ENCODE measurements at regions not wholly inside any gene's neighbourhood (a gene's known extent, or its start where the extent isn't known, plus 50 kb on each side); places are given as distances from the start of the nearest gene placed in this dataset.
"Not testable (repeated sequence)": the region's sequence is repeated elsewhere in the genome, so short reads cannot be mapped to it uniquely, and the experiment has no call there.

DNA sequence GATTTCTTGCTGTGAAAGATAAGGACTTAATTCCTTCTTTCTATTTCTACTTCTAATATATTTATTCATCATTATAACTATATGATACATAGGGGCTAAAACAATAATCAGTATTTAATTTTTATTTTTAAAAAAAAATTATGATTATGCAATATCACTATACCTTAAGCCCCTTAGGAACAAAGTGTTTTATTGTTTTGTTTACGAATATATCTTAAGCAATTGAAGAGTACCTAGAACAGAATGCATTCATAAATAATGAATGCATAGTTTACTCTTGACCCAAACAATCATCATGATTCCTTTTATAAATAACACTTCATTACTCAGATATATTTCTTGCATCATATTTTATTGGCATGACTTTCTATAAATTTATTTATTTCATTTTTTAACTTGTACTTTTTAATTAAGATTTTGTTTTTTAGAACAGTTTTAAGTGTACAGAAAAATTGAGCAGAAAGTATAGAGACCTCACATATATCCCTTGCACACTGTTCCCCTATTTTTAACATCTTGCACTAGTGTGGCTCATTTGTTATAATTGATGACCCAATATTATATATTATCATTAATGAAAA, 339.9 kb upstream of the SPRY2 start:
- no peak for DNase-seq
- Histone ChIP-seq H3K36me3 (no peaks in the 10 kb centered on the region), H3K4me3 (no peak overlapping the region), H3K27me3 (no peaks in the 10 kb centered on the region), H3K9me3 (replicated peaks) (no peaks in the 10 kb centered on the region), H3K4me1 (no peaks in the 10 kb centered on the region), H3K27ac (no peak overlapping the region)

DNA sequence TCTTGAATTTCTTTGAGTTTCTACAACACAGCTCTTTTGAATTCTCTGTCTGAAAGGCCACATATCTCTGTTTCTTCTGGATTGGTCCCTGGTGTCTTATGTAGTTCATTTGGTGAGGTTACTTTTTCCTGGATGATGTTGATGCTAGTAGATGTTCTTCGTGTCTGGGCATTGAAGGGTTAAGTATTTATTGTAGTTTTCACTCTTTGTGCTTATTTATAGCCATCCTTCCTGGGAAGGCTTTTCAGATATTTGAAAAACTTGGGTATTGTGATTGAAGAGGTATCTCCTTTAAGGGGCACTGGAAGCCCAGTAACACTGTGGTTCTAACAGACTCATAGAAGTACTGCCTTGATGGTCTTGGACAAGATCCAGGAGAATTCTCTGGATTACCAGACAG, 338.5 kb upstream of the SPRY2 start:
- no peak overlapping the region for H3K27ac ChIP-seq
- H3K36me3 ChIP-seq, result no peaks in the 10 kb centered on the region
- no peaks in the 10 kb centered on the region for H3K4me1 ChIP-seq
- no peak for DNase-seq
- no peaks in the 10 kb centered on the region for H3K27me3 ChIP-seq
- no peaks in the 10 kb centered on the region for H3K9me3 ChIP-seq (replicated peaks)
- no peak overlapping the region for H3K4me3 ChIP-seq

DNA sequence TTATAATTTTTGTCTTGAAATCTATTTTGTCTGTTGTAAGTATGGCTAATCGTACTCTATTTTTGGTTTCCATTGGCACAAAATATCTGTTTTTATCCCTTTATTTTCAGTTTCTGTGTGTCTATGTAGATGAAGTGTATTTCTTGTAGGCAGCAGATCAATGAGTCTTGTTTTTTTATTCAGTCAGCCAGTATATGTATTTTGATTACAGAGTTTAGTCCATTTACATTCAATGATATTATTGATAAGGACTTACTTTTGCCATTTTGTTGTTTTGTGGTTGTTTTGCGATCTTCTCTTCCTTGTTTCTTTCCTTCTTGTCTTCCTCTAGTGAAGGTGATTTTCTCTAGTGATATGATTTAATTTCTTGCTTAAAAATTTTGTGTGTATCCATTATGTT, 336.3 kb upstream of the SPRY2 start:
- Histone ChIP-seq H3K36me3 (no peaks in the 10 kb centered on the region), H3K27ac (no peak overlapping the region), H3K4me3 (no peak overlapping the region), H3K4me1 (no peaks in the 10 kb centered on the region), H3K9me3 (replicated peaks) (peaks cover 9% of the 10 kb centered on the region; the same call in 1 of the 2 replicates), H3K27me3 (no peaks in the 10 kb centered on the region)
- no peak for DNase-seq

DNA sequence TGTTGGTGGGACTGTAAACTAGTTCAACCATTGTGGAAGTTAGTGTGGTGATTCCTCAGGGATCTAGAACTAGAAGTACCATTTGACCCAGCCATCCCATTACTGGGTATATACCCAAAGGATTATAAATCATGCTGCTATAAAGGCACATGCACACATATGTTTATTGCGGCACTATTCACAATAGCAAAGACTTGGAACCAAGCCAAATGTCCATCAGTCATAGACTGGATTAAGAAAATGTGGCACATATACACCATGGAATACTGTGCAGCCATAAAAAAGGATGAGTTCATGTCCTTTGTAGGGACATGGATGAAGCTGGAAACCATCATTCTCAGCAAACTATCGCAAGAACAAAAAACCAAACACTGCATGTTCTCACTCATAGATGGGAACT, 334.5 kb upstream of the SPRY2 start:
- not testable (repeated sequence) for H3K27me3 ChIP-seq, H3K4me1 ChIP-seq, H3K36me3 ChIP-seq, H3K4me3 ChIP-seq, H3K27ac ChIP-seq, DNase-seq
- H3K9me3 ChIP-seq (replicated peaks), result peaks cover 10% of the 10 kb centered on the region; the same call in 1 of the 2 replicates

DNA sequence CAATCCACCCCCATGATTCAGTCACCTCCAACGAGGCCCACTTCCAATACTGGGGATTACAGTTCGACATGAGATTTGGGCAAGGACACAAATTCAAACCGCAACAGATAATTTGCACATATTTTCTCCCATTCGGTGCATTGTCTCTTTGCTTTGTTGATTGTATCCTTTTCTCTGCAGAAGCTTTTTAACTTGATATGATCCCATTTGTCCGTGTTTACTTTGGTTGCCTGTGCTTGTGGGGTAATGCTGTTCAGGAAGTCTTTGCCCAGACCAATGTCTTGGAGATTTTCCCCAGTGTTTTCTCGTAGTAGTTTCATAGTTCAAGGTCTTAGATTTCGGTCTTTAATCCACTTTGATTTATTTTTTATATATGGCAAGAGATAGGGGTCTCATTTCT, 330.8 kb upstream of the SPRY2 start:
- H3K36me3 ChIP-seq, result no peaks in the 10 kb centered on the region
- H3K27me3 ChIP-seq, result no peaks in the 10 kb centered on the region
- no peak for DNase-seq
- no peak overlapping the region for H3K27ac ChIP-seq
- no peak overlapping the region for H3K4me3 ChIP-seq
- H3K9me3 ChIP-seq (replicated peaks), result peaks cover 10% of the 10 kb centered on the region; the same call in 1 of the 2 replicates
- H3K4me1 ChIP-seq, result no peaks in the 10 kb centered on the region

DNA sequence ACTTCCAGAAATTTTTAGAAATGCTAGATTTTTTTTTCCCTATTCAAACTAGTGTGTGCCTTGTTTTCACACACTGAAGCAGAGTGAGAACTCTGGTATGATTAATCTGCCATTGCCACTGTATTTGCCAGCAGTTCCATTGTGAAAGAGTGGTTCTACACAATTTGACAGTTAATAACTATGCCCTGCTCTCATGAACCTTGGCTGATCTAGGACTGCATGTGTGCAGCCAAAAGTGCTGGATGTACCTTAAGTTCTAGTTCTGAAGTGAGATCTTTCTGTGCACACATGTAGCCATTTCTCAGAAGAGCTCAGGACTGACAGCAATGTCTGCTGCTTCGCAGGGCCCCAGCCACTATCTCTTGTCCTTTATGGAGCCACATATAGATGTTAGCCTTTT, 328.2 kb upstream of the SPRY2 start:
- H3K4me1 ChIP-seq, result no peaks in the 10 kb centered on the region
- no peak overlapping the region for H3K4me3 ChIP-seq

DNA sequence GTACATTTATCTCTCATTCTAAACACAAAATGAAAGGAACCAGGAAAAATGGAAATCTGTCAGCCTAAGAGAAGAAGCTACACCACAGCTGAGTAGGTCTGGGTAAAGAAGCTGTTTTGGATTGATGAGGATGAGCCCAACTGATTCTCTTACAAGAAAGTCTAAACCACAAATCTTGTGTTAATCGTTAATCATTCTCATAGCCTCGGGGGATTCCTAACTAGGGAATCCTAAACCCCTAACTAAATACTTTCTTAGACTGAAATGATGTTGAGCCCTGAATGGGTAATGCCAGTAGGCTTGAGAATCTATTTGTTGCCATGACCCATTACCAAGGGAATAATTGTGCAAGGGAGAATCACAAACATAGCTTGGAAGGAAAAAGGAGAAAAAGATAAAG, 327.5 kb upstream of the SPRY2 start:
- Histone ChIP-seq H3K9me3 (replicated peaks) (peaks cover 10% of the 10 kb centered on the region; the same call in 1 of the 2 replicates), H3K36me3 (no peaks in the 10 kb centered on the region), H3K4me3 (no peak overlapping the region), H3K27me3 (no peaks in the 10 kb centered on the region), H3K4me1 (no peaks in the 10 kb centered on the region), H3K27ac (no peak overlapping the region)
- peak in 1 of 2 experiments; percentile 56 for DNase-seq

More for the DNA sequence above, 328.2 kb upstream of the SPRY2 start:
- DNase-seq, result no peak
- no peaks in the 10 kb centered on the region for H3K36me3 ChIP-seq
- H3K9me3 ChIP-seq (replicated peaks), result peaks cover 10% of the 10 kb centered on the region; the same call in 1 of the 2 replicates
- H3K27me3 ChIP-seq, result no peaks in the 10 kb centered on the region
- H3K27ac ChIP-seq, result no peak overlapping the region

DNA sequence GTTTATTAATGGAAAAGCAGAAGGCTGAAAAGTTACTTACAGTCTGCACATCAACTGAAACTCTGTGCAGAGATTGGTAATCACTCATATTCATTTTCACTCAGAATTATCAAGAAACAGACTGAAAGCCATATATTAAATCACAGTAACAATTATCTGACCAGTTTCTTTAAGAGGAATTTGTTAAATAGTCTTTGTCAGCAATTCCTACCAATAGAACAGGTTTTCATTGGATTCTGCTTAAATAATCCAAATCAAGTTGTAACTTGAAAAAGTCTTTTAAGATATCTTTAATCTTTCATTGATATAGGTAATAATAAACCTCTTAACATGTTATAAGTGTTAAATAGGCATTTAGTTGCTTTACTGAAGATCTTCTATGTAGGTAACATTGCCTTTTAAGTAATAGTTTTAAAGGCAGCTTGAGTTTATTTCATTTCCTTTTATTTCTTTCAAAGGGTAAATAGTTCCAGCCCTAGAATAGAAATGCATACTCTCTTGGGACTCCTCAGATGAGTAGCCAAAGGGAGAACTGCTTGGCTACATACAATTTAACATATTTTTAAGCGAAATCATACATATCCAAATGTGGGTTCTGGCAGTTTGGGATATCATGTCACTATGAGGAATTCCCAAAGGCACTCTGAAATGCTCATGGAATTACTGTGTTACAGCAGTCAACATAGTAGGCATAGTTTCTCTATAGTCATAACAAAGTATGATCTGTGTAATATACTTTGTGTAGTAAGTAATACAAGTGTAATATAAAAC, 326.0 kb upstream of the SPRY2 start:
- H3K4me1 ChIP-seq, result no peaks in the 10 kb centered on the region
- 0 out of 2 replicates have a peak, but pooled peaks cover 2% of the 10 kb centered on the region for H3K9me3 ChIP-seq (replicated peaks)
- no peak for DNase-seq
- no peak overlapping the region for H3K4me3 ChIP-seq
- H3K27me3 ChIP-seq, result no peaks in the 10 kb centered on the region
- no peaks in the 10 kb centered on the region for H3K36me3 ChIP-seq
- no peak overlapping the region for H3K27ac ChIP-seq

DNA sequence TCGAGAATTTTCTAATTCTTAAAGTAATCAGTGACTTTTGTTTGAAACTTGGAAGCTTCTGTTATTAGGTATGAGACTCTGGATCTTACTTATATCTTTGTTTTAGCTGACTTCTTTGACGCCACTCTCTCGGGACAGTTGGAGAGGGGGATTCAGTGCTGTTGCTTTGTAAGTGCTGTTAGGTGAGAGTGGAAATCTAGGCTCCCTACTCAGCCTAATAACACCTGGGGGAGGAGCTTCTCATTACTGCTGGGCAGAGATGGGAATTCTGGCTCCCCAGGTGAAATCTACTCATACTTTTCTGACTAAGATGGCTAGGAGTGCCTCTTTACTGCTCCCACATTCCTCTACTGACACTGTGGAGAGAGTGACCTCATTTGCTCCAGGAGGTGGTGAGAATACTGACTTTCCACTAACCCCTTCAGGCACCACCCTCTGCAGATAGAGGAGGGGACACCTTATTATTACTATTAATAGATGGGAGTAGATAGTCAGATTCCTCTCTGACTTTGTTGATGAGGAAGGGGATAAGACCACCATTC, 324.9 kb upstream of the SPRY2 start:
- Histone ChIP-seq H3K27ac (no peak overlapping the region), H3K4me3 (no peak overlapping the region), H3K4me1 (no peaks in the 10 kb centered on the region), H3K9me3 (replicated peaks) (peaks cover 2% of the 10 kb centered on the region; the same call in 1 of the 2 replicates), H3K36me3 (no peaks in the 10 kb centered on the region), H3K27me3 (no peaks in the 10 kb centered on the region)
- DNase-seq, result no peak

DNA sequence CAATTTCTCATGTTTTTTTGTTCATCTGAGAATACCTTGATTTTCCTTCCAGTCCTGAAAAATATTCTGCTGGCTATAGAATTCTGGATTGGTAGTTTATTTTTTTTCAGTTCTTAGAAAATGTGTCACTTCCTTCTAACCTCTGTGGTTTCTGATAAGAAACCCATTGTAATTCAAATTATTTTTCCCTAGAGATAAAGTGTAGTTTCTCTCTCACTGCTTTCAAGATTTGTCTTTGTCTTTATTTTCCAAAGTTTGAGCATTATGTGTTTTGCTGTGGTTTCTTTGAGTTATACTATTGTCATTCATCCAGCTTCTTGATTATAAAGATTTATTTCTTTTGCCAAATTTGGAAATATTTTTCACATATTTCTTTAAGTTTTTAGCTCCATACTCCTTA, 324.0 kb upstream of the SPRY2 start:
- DNase-seq, result no peak
- no peak overlapping the region for H3K27ac ChIP-seq
- no peak overlapping the region for H3K4me3 ChIP-seq
- no peaks in the 10 kb centered on the region for H3K36me3 ChIP-seq
- H3K27me3 ChIP-seq, result no peaks in the 10 kb centered on the region
- no peaks in the 10 kb centered on the region for H3K4me1 ChIP-seq
- H3K9me3 ChIP-seq (replicated peaks), result peaks cover 2% of the 10 kb centered on the region; the same call in 1 of the 2 replicates

DNA sequence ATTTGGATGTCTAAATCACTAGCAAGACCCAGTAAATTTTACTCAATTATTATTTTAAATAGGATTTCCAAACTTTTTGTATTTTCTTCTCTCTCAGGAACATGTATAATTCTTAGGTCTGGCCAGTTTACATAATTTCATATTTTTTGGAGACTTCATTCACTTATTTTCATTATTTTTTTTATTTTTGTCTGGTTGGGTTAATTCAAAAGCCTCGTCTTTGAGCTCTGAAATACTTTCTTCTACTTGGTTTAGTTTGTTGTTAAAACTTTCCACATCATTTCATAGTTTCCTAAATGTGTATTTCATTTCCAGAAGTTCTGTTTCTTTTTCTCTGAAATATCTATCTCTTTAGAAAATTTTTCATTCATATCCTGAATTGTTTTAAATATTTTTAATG, 322.9 kb upstream of the SPRY2 start:
- H3K36me3 ChIP-seq, result no peaks in the 10 kb centered on the region
- H3K4me1 ChIP-seq, result no peaks in the 10 kb centered on the region
- no peak overlapping the region for H3K4me3 ChIP-seq
- H3K27me3 ChIP-seq, result no peaks in the 10 kb centered on the region
- DNase-seq, result no peak
- peaks cover 2% of the 10 kb centered on the region; the same call in 1 of the 2 replicates for H3K9me3 ChIP-seq (replicated peaks)
- H3K27ac ChIP-seq, result no peak overlapping the region

DNA sequence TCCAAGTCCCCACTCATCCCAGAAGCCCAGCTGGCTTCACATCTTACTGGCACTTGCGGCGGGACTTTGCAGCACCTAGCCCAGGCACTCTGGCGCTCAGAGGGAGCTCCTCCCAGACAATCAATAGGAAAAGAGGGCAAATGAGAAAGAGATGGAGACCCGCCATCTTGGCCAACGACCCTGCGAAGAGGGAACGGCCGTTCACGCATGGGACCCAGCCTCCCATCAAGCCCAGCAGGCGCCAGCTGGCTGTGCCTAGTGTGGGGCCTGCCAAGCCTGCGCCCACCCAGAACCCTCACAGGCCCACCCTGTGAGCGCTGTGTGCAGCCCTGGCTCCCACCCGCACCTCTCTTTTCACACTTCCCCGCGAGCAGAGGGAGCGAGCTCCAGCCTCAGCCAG, 317.8 kb upstream of the SPRY2 start:
- no peak overlapping the region for H3K27ac ChIP-seq
- peaks cover 2% of the 10 kb centered on the region; the same call in 1 of the 2 replicates for H3K9me3 ChIP-seq (replicated peaks)
- no peak for DNase-seq
- no peaks in the 10 kb centered on the region for H3K27me3 ChIP-seq
- H3K4me1 ChIP-seq, result no peaks in the 10 kb centered on the region
- no peaks in the 10 kb centered on the region for H3K36me3 ChIP-seq
- H3K4me3 ChIP-seq, result no peak overlapping the region

DNA sequence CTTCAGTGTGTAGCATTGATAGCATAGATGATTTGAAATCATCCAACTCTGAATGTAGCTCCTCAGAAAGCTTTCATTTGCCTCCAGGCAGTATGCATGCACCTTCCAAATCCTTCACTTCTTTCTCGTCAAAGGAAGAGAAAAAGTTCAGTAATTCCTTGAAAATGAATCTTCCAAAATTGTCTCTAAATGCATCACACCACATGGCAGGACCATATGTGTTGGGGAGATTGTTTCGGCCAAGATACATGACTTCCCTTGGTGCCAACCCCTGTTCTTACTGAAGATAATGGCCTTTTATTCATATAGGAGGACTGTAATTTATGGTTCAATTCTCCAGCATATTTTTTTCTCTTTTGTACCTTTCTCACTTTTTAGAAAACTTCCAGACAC, 315.6 kb upstream of the SPRY2 start:
- H3K36me3 ChIP-seq, result no peaks in the 10 kb centered on the region
- no peak overlapping the region for H3K4me3 ChIP-seq
- no peaks in the 10 kb centered on the region for H3K4me1 ChIP-seq
- H3K27me3 ChIP-seq, result no peaks in the 10 kb centered on the region
- peaks cover 3% of the 10 kb centered on the region; the same call in 1 of the 2 replicates for H3K9me3 ChIP-seq (replicated peaks)
- no peak overlapping the region for H3K27ac ChIP-seq
- no peak for DNase-seq

DNA sequence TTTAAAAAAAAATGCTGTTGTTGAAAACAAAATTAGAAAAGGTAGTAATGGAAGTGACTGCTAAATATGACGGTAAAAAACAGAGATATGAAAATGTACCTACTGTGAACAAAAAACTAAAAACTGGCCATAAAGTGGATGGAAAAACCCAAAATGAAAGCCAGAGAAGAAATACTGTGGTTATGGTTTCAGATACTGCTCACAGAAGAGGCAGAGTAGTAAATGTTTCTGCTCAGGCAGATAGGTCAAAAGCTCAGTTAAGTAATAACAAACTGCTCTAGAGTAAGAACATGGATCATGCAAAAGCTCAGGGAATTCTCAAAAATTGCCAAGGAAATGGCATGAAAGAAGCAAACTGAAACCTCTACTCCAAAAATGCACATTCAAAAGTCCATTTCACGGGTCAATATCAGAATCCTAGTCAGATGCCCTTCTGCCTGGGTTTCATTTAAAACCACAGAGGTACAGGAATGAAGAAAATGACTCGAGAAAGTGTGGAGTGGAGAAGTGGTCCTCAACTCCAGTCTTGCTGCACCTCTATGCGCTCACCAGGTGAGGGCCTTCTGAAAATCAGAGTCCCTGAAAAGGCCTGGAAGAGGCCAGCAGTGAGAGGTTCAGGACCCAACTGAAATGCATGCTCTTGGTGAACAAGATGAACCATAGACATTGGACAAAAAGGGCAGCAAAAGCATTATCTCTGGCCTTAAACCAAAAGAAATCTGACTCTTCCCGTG, 315.0 kb upstream of the SPRY2 start:
- peaks cover 3% of the 10 kb centered on the region; the same call in 1 of the 2 replicates for H3K9me3 ChIP-seq (replicated peaks)
- H3K27ac ChIP-seq, result no peak overlapping the region
- no peak for DNase-seq
- no peaks in the 10 kb centered on the region for H3K27me3 ChIP-seq
- H3K36me3 ChIP-seq, result no peaks in the 10 kb centered on the region
- H3K4me3 ChIP-seq, result no peak overlapping the region
- H3K4me1 ChIP-seq, result no peaks in the 10 kb centered on the region
